T-helper 2 cell (primary cell): ENCODE measurements at regions not wholly inside any gene's neighbourhood (a gene's known extent, or its start where the extent isn't known, plus 50 kb on each side); places are given as distances from the start of the nearest gene placed in this dataset.
"Not testable (repeated sequence)": the region's sequence is repeated elsewhere in the genome, so short reads cannot be mapped to it uniquely, and the experiment has no call there.

Experiments used
- DNase-seq, 5 experiments: peaks; one replicate each; pipeline versions ENCODE4 v3.0.0 to v3.0.0-alpha.2; 2012 to 2022

- DNase-seq = no peak
These were observed 448.4 kb downstream of the DAD1 start for GRCh38 chr14:22140633-22141032.

GRCh38 chr14:22131749-22132476 is 457.1 kb downstream of the DAD1 start:
- no peak for DNase-seq

GRCh38 chr14:22124073-22124613 is 450.5 kb upstream of the OR4E1 start:
- no peak for DNase-seq

GRCh38 chr14:22122829-22123560 is 449.4 kb upstream of the OR4E1 start:
- DNase-seq = peak in 1 of 5 experiments; percentile 49

- DNase-seq = peak in 1 of 5 experiments; percentile 43
These were observed 448.7 kb upstream of the OR4E1 start for GRCh38 chr14:22122227-22122818.

- peak in 1 of 5 experiments; percentile 48 for DNase-seq
These were observed 445.4 kb upstream of the OR4E1 start for GRCh38 chr14:22118899-22119477.

GRCh38 chr14:22113401-22113800 is 439.8 kb upstream of the OR4E1 start:
- peak in 2 of 5 experiments; percentile 4 to 39 for DNase-seq

- DNase-seq = peak in 4 of 5 experiments; percentile 10 to 36 (median 18)
These were observed 438.4 kb upstream of the OR4E1 start for GRCh38 chr14:22112004-22112403.

GRCh38 chr14:22107753-22108152 is 434.1 kb upstream of the OR4E1 start:
- DNase-seq = no peak

- DNase-seq = no peak
These were observed 433.4 kb upstream of the OR4E1 start for GRCh38 chr14:22106700-22107697.

- DNase-seq = no peak
These were observed 432.0 kb upstream of the OR4E1 start for GRCh38 chr14:22105624-22106006.

GRCh38 chr14:22105006-22105623 is 431.5 kb upstream of the OR4E1 start:
- no peak for DNase-seq

- not testable (repeated sequence) for DNase-seq
These were observed 427.1 kb upstream of the OR4E1 start for GRCh38 chr14:22100764-22101120.

- DNase-seq = peak in 3 of 5 experiments; percentile 22 to 81 (median 41)
These were observed 426.5 kb upstream of the OR4E1 start for GRCh38 chr14:22099942-22100763.

GRCh38 chr14:22098435-22098834 is 424.8 kb upstream of the OR4E1 start:
- DNase-seq = no peak

GRCh38 chr14:22097586-22098292 is 424.1 kb upstream of the OR4E1 start:
- DNase-seq = peak in 1 of 5 experiments; percentile 15

- no peak for DNase-seq
These were observed 423.5 kb upstream of the OR4E1 start for GRCh38 chr14:22097072-22097471.

GRCh38 chr14:22096514-22096895 is 422.9 kb upstream of the OR4E1 start:
- peak in 1 of 5 experiments; percentile 85 for DNase-seq

- peak in 1 of 5 experiments; percentile 83 for DNase-seq
These were observed 422.4 kb upstream of the OR4E1 start for GRCh38 chr14:22095860-22096513.
